ENCODE measurements at regions not wholly inside any gene's neighbourhood (a gene's known extent, or its start where the extent isn't known, plus 50 kb on each side); places are given as distances from the start of the nearest gene placed in this dataset.

- TF ChIP-seq, protein P1, sequence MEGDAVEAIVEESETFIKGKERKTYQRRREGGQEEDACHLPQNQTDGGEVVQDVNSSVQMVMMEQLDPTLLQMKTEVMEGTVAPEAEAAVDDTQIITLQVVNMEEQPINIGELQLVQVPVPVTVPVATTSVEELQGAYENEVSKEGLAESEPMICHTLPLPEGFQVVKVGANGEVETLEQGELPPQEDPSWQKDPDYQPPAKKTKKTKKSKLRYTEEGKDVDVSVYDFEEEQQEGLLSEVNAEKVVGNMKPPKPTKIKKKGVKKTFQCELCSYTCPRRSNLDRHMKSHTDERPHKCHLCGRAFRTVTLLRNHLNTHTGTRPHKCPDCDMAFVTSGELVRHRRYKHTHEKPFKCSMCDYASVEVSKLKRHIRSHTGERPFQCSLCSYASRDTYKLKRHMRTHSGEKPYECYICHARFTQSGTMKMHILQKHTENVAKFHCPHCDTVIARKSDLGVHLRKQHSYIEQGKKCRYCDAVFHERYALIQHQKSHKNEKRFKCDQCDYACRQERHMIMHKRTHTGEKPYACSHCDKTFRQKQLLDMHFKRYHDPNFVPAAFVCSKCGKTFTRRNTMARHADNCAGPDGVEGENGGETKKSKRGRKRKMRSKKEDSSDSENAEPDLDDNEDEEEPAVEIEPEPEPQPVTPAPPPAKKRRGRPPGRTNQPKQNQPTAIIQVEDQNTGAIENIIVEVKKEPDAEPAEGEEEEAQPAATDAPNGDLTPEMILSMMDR (IDR thresholded peaks at IDR 0.05; ENCODE audit: borderline replicate concordance, extremely low read depth, insufficient read depth): no peak
- FAIRE-seq (no peak), DNase-seq (no peak)
- no peaks in the 10 kb centered on the region for H3K27me3 ChIP-seq (ENCODE audit: control insufficient read depth, insufficient read depth, low read length)
- no peak overlapping the region for H3K4me3 ChIP-seq (ENCODE audit: low read length in 3 of 3)
- H3K9ac ChIP-seq (ENCODE audit: low read length in 3 of 3): no peak overlapping the region
- H3K27ac ChIP-seq (ENCODE audit: low read depth in 2 of 2, low read length in 2 of 2): no peak overlapping the region
- no peaks in the 10 kb centered on the region for H3K36me3 ChIP-seq (ENCODE audit: control insufficient read depth in 2 of 3, insufficient read depth in 3 of 3, low read length in 3 of 3)
- no peaks in the 10 kb centered on the region for H3K4me1 ChIP-seq (ENCODE audit: control insufficient read depth in 2 of 3, insufficient read depth in 2 of 3, low read depth in 1 of 3, low read length in 3 of 3)
- intact Hi-C loops (cut with DNase I): no loop called here
- H3K9me3 ChIP-seq (ENCODE audit: control insufficient read depth in 2 of 3, insufficient read depth in 1 of 3, low read length in 3 of 3): peaks cover 0 to 7% (median 0%) of the 10 kb centered on the region in 3 donors
Measured at GRCh38 chr6:106856227-106856874, 118.2 kb downstream of the CD24 start.

DNA sequence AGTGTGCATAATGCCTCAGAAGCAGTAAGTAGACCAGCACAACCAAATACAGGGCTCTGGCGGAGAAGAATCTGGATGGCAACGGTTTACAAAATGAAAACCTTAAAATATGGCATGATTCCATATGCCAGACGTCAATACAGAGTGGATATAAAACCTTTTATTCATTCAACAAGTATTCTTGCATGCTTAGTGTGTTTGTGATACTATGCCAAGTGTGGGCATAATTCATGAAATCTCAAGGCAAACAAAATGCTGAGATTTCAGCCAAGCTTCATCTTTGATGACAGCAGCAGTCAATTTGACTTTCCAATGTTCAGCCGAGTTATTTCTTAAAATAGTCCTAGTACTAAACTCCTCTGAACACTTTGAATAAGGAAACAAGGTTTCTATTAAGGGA, 119.4 kb downstream of the CD24 start:
- no peaks in the 10 kb centered on the region for H3K4me1 ChIP-seq (ENCODE audit: control insufficient read depth in 2 of 3, insufficient read depth in 2 of 3, low read depth in 1 of 3, low read length in 3 of 3)
- FAIRE-seq: no peak
- no peaks in the 10 kb centered on the region for H3K27me3 ChIP-seq (ENCODE audit: control insufficient read depth, insufficient read depth, low read length)
- no peak overlapping the region for H3K4me3 ChIP-seq (ENCODE audit: low read length in 3 of 3)
- H3K9me3 ChIP-seq (ENCODE audit: control insufficient read depth in 2 of 3, insufficient read depth in 1 of 3, low read length in 3 of 3): peaks cover 0 to 7% (median 0%) of the 10 kb centered on the region in 3 donors
- no peaks in the 10 kb centered on the region for H3K36me3 ChIP-seq (ENCODE audit: control insufficient read depth in 2 of 3, insufficient read depth in 3 of 3, low read length in 3 of 3)
- no peak overlapping the region for H3K27ac ChIP-seq (ENCODE audit: low read depth in 2 of 2, low read length in 2 of 2)
- no peak overlapping the region for H3K9ac ChIP-seq (ENCODE audit: low read length in 3 of 3)
- TF ChIP-seq, protein P1 (IDR thresholded peaks at IDR 0.05; ENCODE audit: borderline replicate concordance, extremely low read depth, insufficient read depth): no peak
- intact Hi-C loops (cut with DNase I): no loop called here
- DNase-seq: no peak

DNA sequence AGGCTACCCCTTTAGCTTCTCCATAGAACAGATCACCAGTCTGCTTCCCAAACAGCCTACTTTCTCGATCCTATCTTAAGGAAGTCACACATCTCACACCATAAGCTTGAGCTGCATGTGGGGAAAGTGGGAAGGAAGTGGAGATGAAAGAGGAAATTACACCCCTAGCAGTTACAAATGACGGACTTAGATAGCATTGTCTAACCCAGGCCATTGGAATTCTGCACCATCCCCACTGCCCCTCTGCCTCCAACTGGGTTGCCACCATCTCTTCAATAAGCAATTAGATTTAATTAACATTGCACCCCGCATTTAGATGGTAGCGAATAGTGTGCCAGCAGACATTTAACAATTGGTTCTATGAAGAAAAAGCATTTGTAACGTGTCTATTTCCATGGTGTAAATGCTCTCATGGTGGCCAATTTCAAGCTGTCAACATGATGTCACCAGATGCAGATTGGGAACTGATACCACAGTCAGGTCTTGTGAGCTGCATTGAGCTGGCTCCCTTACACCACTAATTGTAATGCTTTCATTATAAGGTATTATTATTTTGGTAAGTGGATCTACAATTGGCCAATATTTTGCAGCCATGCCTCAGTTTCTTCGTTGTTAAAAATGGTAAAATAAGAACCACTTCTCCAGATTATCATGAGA, 124.7 kb downstream of the CD24 start:
- Histone ChIP-seq H3K36me3 (ENCODE audit: control insufficient read depth in 2 of 3, insufficient read depth in 3 of 3, low read length in 3 of 3) (no peaks in the 10 kb centered on the region), H3K27ac (ENCODE audit: low read depth in 2 of 2, low read length in 2 of 2) (no peak overlapping the region), H3K9me3 (ENCODE audit: control insufficient read depth in 2 of 3, insufficient read depth in 1 of 3, low read length in 3 of 3) (peaks cover 0 to 7% (median 0%) of the 10 kb centered on the region in 3 donors), H3K4me1 (ENCODE audit: control insufficient read depth in 2 of 3, insufficient read depth in 2 of 3, low read depth in 1 of 3, low read length in 3 of 3) (no peaks in the 10 kb centered on the region), H3K27me3 (ENCODE audit: control insufficient read depth, insufficient read depth, low read length) (no peaks in the 10 kb centered on the region), H3K4me3 (ENCODE audit: low read length in 3 of 3) (no peak overlapping the region), H3K9ac (ENCODE audit: low read length in 3 of 3) (no peak overlapping the region)
- DNase-seq (no peak), FAIRE-seq (no peak)
- intact Hi-C loops (cut with DNase I): no loop called here
- TF ChIP-seq, protein P1 (IDR thresholded peaks at IDR 0.05; ENCODE audit: borderline replicate concordance, extremely low read depth, insufficient read depth): no peak

Data from kidney (tissue), 13 donors.